OCI-LY7 (cell line): ENCODE measurements at regions not wholly inside any gene's neighbourhood (a gene's known extent, or its start where the extent isn't known, plus 50 kb on each side); places are given as distances from the start of the nearest gene placed in this dataset.

Source experiments
- BruUV-seq: library from RNA; stranded (reverse); fragments of 400-500 nt; replicated peaks from 2 replicates; lab custom pipeline; 2021; lab: Mats Ljungman, UMichigan
- CTCF ChIA-PET: fragments of 300-600 bp; sonication (Branson Sonifier 250); formaldehyde crosslinking; loops from one replicate; lab custom pipeline; 2022; ENCODE audit warnings: antibody characterized with exemption; ENCODE audit not compliant: unreplicated experiment; lab: Charles Lee
- POLR2A ChIA-PET: fragments of 300-600 bp; sonication (Branson Sonifier 250); formaldehyde crosslinking; loops from one replicate; lab custom pipeline; 2022; ENCODE audit warnings: antibody characterized with exemption; lab: Charles Lee
- DNase-seq: peaks from one replicate; pipeline ENCODE4 v3.0.0-alpha.2; 2015; ENCODE audit warnings: low spot score
- H2AFZ ChIP-seq: fragments of 200-600 bp; sonication (generic), shearing (Covaris generic); 2 replicates; pipeline ENCODE4 v1.6.1; 2014; ENCODE audit warnings: mild to moderate bottlenecking, antibody characterized with exemption, low read length, moderate library complexity
- H3K27ac ChIP-seq: fragments of 200-600 bp; sonication (generic); 2 replicates; pipeline ENCODE4 v1.5.1; 2014; ENCODE audit warnings: mixed run types, low read depth, mild to moderate bottlenecking, moderate library complexity, low read length, inconsistent platforms; ENCODE audit not compliant: poor library complexity, severe bottlenecking
- H3K36me3 ChIP-seq: fragments of 200-600 bp; sonication (generic); 2 replicates; pipeline ENCODE4 v1.6.1; 2014; ENCODE audit warnings: mild to moderate bottlenecking, antibody characterized with exemption, low read length, moderate library complexity, mixed read lengths; ENCODE audit not compliant: insufficient read depth
- H3K4me1 ChIP-seq: fragments of 200-600 bp; sonication (generic); 2 replicates; pipeline ENCODE4 v1.5.1; 2014; ENCODE audit warnings: mild to moderate bottlenecking, low read length; ENCODE audit not compliant: insufficient read depth, poor library complexity, severe bottlenecking
- H3K4me2 ChIP-seq: fragments of 200-600 bp; sonication (generic); 2 replicates; pipeline ENCODE4 v1.6.1; 2014; ENCODE audit warnings: mild to moderate bottlenecking, low read length
- H3K4me3 ChIP-seq: fragments of 200-600 bp; sonication (generic); 2 replicates; pipeline ENCODE4 v1.5.1; 2014; ENCODE audit warnings: mild to moderate bottlenecking, low read depth, low read length; ENCODE audit not compliant: poor library complexity, severe bottlenecking
- H3K79me2 ChIP-seq: fragments of 200-600 bp; sonication (generic); 2 replicates; pipeline ENCODE4 v1.6.1; 2016; ENCODE audit warnings: low read depth, mild to moderate bottlenecking, low read length, moderate library complexity, mixed read lengths; ENCODE audit not compliant: insufficient read depth
- H3K9me2 ChIP-seq: fragments of 200-600 bp; sonication (generic); 2 replicates; pipeline ENCODE4 v1.6.1; 2016; ENCODE audit warnings: mild to moderate bottlenecking, low read length, mixed read lengths; ENCODE audit not compliant: insufficient read depth
- H3K9me3 ChIP-seq: fragments of 200-600 bp; sonication (generic); 2 replicates; pipeline ENCODE4 v1.6.1; 2014; ENCODE audit warnings: mild to moderate bottlenecking, mixed run types, low read length, mixed read lengths
- H4K20me1 ChIP-seq: fragments of 200-600 bp; sonication (generic); 2 replicates; pipeline ENCODE4 v1.6.1; 2014; ENCODE audit warnings: mild to moderate bottlenecking, antibody characterized with exemption, low read length, moderate library complexity, mixed read lengths; ENCODE audit not compliant: insufficient read depth
- CTCF ChIP-seq: fragments of 200-600 bp; sonication (generic); conservative IDR thresholded peaks from 2 replicates; pipeline ENCODE4 v1.5.1; 2014; ENCODE audit warnings: mild to moderate bottlenecking, antibody characterized with exemption, low read length, moderate library complexity, mixed read lengths
- EZH2phosphoT487 ChIP-seq: fragments of 200-600 bp; sonication (generic); IDR thresholded peaks from 2 replicates; pipeline ENCODE4 v1.6.1; 2018; ENCODE audit warnings: low read depth, borderline replicate concordance, mild to moderate bottlenecking, mixed run types, antibody characterized with exemption, low read length, moderate library complexity, mixed read lengths
- intact Hi-C: fragments of 100-400 bp; cut with micrococcal nuclease; formaldehyde crosslinking; loops from one replicate; pipeline ENCODE4 v1.10.0; 2022; ENCODE audit not compliant: unreplicated experiment

GRCh38 chr5:74279244-74279643 is 361.3 kb downstream of the ENC1 start:
- no peak for DNase-seq
- H3K4me1 ChIP-seq = no peaks in the 10 kb centered on the region
- H3K27ac ChIP-seq = no peak overlapping the region
- no peaks in the 10 kb centered on the region for H3K9me3 ChIP-seq
- no peaks in the 10 kb centered on the region for H3K36me3 ChIP-seq
- no peak overlapping the region for H3K4me2 ChIP-seq
- no peaks in the 10 kb centered on the region for H4K20me1 ChIP-seq
- no peak overlapping the region for H2AFZ ChIP-seq
- intact Hi-C loops = no loop called here
- no peak overlapping the region for H3K4me3 ChIP-seq
- H3K9me2 ChIP-seq = no peaks in the 10 kb centered on the region
- BruUV-seq = no TSS peak
- TF ChIP-seq CTCF (no peak), EZH2phosphoT487 (no peak)
- H3K79me2 ChIP-seq = no peaks in the 10 kb centered on the region
- CTCF ChIA-PET = no interaction called here
- POLR2A ChIA-PET = no interaction called here

GRCh38 chr5:74277418-74277817 is 363.1 kb downstream of the ENC1 start:
- Histone ChIP-seq H3K36me3 (no peaks in the 10 kb centered on the region), H3K4me3 (no peak overlapping the region), H3K4me1 (no peaks in the 10 kb centered on the region), H3K27ac (no peak overlapping the region), H3K9me3 (no peaks in the 10 kb centered on the region), H3K9me2 (peaks cover 3% of the 10 kb centered on the region; the same call in 1 of the 2 replicates), H3K79me2 (no peaks in the 10 kb centered on the region), H4K20me1 (no peaks in the 10 kb centered on the region), H3K4me2 (no peak overlapping the region), H2AFZ (no peak overlapping the region)
- CTCF ChIA-PET = no interaction called here
- BruUV-seq = no TSS peak
- POLR2A ChIA-PET = no interaction called here
- TF ChIP-seq EZH2phosphoT487 = no peak
- intact Hi-C loops = no loop called here
- DNase-seq = no peak

GRCh38 chr5:74275171-74275992 is 365.1 kb downstream of the ENC1 start:
- no TSS peak for BruUV-seq
- H2AFZ ChIP-seq = no peak overlapping the region

More at GRCh38 chr5:74275171-74275992, 365.1 kb downstream of the ENC1 start:
- Histone ChIP-seq H3K4me1 (no peaks in the 10 kb centered on the region), H3K4me2 (no peak overlapping the region), H3K27ac (no peak overlapping the region), H3K9me3 (no peaks in the 10 kb centered on the region), H3K36me3 (no peaks in the 10 kb centered on the region), H3K9me2 (peaks cover 5% of the 10 kb centered on the region; the same call in 1 of the 2 replicates), H3K4me3 (no peak overlapping the region), H4K20me1 (no peaks in the 10 kb centered on the region), H3K79me2 (no peaks in the 10 kb centered on the region)
- ChIA-PET CTCF (no interaction called here), POLR2A (interaction anchor here (0.8 kb wide), 1 partner anchor 56 kb away, joined by 3 read pairs; no protein-coding TSS in a partner anchor)
- TF ChIP-seq EZH2phosphoT487 (no peak), CTCF (no peak)
- intact Hi-C loops = no loop called here
- DNase-seq = no peak
